ENCODE measurements at regions not wholly inside any gene's neighbourhood (a gene's known extent, or its start where the extent isn't known, plus 50 kb on each side); places are given as distances from the start of the nearest gene placed in this dataset.

DNA sequence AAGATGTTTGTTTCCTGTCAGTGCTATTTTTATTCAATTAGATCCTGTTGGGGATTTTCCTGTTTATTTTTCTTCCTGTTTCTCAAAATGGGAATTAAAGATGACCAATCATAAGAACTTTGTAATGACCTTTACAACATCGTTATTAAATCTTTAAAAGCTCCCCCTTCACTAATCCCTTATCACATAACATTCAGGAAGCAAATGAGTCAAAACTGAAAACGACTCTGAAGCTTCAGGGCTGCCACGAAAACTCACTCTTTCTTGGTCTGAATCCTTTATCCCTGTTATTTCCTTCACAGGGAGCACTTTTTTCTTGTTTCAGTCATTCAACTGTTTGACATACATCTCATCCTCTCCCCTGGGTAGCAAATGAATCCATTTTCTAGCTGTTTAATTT, 75.8 kb upstream of the MB21D2 start:
- TF ChIP-seq CTCF (IDR thresholded peaks at IDR 0.05; ENCODE audit: low read depth, low read length) (no peak), EZH2phosphoT487 (IDR thresholded peaks at IDR 0.05; ENCODE audit: low read depth) (no peak)
